Uterus (tissue), 2 donors: ENCODE measurements at regions not wholly inside any gene's neighbourhood (a gene's known extent, or its start where the extent isn't known, plus 50 kb on each side); places are given as distances from the start of the nearest gene placed in this dataset.

Experiments
- POLR2A ChIP-seq, 2 donors: fragments of 450-650 bp; IDR thresholded peaks; one replicate each; pipeline ENCODE4 v1.6.1; 2016; ENCODE audit warnings: antibody characterized with exemption in 2 of 2, mild to moderate bottlenecking in 1 of 2, moderate library complexity in 1 of 2
- TF ChIP-seq, protein P1 (sequence below), 4 experiments: fragments of 200-600 bp in 2 of 4; fragments of 450-650 bp in 2 of 4; sonication (generic) in 2 of 4; IDR thresholded peaks; one replicate each; pipeline ENCODE4 v1.5.1; 2016 to 2019; ENCODE audit warnings: antibody characterized with exemption in 4 of 4, mild to moderate bottlenecking in 2 of 4, moderate library complexity in 1 of 4

GRCh38 chr18:68017385-68017784, 500.9 kb upstream of the DSEL start:
- TF ChIP-seq, protein P1, sequence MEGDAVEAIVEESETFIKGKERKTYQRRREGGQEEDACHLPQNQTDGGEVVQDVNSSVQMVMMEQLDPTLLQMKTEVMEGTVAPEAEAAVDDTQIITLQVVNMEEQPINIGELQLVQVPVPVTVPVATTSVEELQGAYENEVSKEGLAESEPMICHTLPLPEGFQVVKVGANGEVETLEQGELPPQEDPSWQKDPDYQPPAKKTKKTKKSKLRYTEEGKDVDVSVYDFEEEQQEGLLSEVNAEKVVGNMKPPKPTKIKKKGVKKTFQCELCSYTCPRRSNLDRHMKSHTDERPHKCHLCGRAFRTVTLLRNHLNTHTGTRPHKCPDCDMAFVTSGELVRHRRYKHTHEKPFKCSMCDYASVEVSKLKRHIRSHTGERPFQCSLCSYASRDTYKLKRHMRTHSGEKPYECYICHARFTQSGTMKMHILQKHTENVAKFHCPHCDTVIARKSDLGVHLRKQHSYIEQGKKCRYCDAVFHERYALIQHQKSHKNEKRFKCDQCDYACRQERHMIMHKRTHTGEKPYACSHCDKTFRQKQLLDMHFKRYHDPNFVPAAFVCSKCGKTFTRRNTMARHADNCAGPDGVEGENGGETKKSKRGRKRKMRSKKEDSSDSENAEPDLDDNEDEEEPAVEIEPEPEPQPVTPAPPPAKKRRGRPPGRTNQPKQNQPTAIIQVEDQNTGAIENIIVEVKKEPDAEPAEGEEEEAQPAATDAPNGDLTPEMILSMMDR (IDR thresholded peaks at IDR 0.05) = no peak
- no peak for TF ChIP-seq POLR2A (IDR thresholded peaks at IDR 0.05)
